GM21367 (cell line): ENCODE measurements at regions not wholly inside any gene's neighbourhood (a gene's known extent, or its start where the extent isn't known, plus 50 kb on each side); places are given as distances from the start of the nearest gene placed in this dataset.

ENCODE experiments used
- ATAC-seq: cut with Tn5 transposase; IDR thresholded peaks from one replicate; pipeline ENCODE4 v1.9.1; 2021; ENCODE audit not compliant: unreplicated experiment

DNA sequence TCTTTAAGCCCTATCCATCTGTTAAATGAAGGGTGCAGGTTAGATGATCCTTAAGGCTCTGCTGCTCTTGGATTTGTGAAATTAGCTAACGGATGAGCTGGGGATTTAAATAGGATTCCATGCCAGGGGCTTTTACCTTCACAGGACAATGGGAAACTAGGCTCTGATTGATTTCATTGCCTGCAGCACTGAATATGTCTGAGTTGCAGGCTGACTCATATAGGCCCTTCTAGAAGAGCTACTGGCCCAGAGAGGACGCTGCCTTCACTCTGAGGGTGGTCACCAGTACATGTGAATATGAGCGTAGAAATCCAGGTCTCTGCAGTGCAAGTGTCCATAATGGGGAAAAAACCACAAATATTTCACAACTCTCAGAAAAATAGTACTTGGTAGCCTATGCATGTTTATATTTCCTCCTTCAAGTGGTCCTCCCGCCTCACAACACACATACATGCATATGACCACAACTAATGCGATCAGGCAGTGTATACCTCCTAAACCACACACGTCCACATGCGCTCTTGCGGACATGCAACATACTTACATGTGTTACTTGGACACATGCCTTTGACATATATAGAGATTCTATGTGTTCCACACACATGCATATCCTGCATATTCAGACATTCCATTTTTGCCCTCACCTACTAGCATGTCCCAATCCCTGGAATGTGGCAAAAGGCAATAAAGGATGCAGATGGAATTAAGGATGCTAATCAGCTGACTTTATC is 233.8 kb upstream of the JUN start:
- ATAC-seq: no peak

- ATAC-seq: no peak
Observed at GRCh38 chr1:59018446-59018845, 234.6 kb upstream of the JUN start.

DNA sequence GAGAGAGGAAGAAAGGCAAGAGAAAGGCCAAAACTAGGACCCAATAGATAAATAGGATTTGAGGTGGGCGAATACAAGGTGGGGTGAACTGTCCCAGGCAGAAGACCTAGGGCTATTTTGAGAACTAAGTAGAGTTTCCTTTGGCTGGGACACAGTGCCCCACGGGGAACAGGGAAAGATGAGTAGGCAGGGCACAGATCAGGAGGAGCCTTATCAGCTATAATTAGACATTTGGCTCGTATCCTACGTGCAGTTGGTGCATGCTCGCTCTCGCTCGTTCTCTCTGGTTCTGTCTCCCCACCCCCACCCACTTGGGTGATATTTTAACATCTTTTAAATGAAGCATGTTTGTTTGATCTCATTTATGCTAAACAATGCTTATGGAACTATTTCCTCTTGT is 235.0 kb upstream of the JUN start:
- ATAC-seq: no peak

DNA sequence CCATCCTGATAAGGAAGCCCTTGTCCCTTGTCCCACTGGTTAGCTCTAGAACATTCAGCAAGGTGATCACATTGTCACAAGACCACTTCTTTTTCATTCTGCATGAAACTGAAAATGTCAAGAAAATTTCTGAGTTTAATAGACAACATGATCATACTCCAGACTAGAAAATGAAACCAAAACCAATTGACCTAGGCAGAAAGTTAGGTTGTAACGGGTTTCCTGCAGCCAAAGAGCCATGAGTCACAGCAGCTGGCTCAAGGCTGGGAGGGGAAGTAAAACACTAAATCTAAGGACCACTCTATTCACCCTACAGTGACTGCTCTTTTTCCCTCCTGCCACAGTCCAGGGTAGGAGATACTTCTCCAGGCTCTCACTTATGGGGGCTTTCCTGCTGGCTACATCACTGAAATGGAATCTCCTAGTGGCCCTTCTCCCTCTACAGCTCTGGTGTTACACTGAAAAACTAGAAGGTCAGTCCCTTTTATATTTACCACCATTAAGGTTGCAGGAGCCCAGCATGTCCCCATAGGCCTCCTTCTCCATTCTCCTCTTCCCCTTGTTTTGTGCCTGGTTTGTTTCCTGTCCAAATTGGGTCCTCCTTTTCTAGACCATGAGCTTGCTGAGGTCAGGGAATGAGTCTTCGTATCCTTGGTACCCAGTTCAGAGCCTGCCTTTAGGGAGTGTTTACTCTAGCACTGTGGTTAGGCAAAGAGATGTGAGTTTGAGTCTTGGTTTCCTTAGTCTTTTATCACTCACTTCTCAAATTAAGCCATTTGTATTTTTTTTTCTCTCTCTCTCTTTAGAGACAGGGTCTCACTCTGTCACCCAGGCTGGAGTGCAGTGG is 236.5 kb upstream of the JUN start:
- peak; percentile 75 for ATAC-seq

DNA sequence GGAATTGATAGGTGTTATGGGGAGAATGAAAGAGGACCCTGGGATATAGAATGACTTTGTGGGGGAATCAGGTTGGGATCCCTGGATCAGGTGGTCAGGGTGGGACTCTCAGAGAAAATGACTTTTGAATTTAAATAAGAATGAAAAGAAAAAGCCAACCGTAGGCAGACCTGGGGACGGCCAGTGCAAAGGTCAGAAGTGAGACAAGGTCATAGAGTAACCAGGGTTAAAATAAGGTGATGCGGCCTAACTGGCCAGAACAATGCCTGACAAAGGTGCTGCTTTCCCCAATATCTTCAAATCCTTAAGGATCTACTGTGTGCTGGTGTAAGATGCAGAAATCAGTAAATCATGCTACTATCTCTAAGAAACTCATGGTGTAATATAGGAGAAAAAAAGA is 238.4 kb upstream of the JUN start:
- no peak for ATAC-seq

GRCh38 chr1:59022799-59023198 is 239.0 kb upstream of the JUN start:
- no peak for ATAC-seq

DNA sequence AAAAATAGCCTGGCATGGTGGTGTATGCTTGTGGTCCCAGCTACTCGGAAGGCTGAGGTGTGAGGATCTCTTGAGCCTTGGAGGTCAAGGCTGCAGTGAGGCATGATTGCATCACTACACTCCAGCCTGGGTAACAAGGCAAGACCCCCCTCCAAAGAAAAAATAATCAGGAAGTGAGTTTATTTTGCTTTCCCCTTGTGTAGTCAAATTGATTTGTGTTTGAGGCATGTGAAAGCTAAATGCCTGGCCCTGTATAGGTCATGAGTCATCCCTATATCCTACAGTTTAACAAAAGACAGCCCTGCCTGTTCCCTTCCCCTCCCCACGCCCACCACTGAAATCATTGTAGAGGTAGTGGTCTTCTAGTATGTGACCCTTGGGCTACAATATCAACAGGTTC is 241.4 kb upstream of the JUN start:
- no peak for ATAC-seq

- peak; percentile 88 for ATAC-seq
Observed at GRCh38 chr1:59025898-59026426, 242.1 kb upstream of the JUN start.

DNA sequence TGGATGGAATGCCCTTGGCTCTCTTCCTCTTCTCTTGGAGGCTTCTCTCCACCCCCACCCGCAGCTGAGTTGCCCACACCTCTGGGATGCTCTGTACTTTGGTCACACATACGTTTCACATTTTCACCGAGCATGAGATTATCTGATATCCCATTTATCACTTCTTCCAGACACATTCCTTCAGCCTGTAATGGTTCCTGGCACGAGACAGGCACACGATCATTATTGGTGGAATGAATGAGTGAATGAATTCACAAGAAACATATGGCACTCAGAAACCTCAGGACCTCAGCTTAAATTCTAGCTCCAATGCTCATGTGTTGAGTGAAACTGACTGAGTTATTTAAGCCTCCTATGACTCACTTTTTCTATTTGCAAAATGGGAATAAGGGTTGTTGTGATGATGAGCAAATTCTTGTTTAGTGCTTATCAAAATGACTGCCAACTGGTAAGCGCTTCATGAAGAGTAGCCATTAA is 242.7 kb upstream of the JUN start:
- ATAC-seq: peak; percentile 18

DNA sequence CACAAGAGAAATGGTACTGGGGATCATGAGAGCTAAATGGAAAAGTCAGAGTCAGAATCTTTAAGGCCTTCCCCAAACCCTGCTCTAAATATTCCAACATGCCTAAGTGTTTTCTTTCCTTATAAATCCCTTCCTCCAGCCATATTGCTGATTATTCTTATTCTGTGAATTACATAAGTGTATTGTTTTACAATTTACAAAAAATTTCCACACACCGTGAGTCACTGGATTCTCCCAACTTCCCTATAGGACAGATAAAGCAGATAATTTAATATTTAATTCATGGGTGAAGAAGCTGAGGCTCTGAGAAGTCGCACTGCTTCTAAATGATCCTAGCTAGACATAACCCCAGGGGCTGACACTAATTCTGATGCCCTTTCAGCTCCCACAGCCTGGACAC is 243.3 kb upstream of the JUN start:
- no peak for ATAC-seq

- ATAC-seq: no peak
Observed at GRCh38 chr1:59028048-59028447, 244.2 kb upstream of the JUN start.

DNA sequence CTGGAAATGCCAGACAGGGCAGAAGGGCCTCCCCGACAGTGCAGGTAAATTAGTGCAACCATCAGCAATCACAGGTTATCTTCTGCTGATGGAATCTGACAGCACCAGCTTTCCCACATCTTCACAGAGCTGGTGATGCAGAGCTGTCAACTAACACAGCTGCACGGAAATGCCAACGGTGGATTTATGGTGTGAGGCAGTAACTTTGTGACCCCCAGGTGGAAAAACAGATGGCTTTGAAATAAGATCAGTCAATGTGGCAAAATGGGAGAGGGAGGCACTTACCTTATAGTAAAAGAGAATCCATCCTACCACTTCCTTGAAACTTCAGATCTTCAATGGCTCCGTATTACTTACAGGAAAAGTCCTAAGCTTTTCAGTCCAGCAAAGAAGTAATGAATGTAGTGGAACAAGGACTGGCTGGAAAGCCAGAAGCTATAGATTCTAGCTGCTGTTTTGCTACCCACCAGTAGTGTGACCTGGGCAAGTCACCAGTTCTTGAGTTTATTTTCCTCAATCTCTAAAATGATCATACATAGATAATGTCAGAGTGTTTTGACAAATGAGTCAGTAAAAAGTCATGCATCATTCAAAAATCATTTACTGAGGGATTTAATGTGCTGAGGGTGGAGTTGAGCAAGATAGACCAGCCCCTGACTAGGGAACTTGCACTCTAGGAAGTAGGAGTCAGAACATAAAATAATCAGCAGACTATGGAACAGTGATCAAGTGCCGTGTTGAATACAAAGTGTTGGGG is 245.7 kb upstream of the JUN start:
- no peak for ATAC-seq

GRCh38 chr1:59032228-59032627 is 248.4 kb upstream of the JUN start:
- ATAC-seq: no peak

- no peak for ATAC-seq
Observed at GRCh38 chr1:59033761-59034160, 249.9 kb upstream of the JUN start.

DNA sequence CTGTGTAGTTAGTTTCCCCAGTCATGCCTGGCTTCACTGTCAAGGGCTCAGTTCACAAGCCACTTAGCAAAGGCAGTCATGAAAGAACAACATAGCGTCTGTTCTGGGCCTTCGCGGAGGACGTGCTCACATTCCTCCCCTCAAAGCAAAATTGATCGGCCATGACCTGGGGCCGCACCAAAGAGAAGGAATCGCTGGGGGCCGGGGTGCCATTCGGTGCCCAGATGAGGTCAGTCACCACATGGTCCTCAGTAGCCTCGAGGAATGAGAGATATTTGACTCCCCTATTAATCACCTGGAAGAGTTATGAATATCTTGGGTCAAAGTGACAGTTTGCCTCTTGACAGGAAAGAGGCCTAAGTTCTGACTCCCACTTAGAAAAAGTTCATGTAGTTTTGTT is 251.1 kb upstream of the JUN start:
- no peak for ATAC-seq

- ATAC-seq: no peak
Observed at GRCh38 chr1:59039551-59039950, 255.7 kb upstream of the JUN start.

DNA sequence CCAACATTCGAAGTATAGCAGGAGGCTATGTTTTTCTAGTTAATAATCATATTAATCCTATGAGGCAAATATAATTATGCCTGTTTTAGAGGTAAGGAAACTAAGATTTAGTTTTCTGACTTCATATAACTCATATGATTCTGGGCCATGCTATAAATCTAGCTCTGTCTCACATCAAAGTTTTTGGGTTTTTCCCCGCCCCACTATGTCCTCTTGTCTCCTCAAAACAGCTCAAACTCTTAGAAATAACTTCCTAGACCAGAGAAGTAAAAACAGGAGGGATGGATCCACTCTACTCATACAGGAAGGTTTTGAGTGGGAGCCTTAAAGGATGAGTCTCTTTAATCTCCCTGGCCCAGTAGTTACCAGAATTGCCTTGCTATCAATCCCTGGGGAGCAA is 256.4 kb upstream of the FGGY start:
- ATAC-seq: no peak

DNA sequence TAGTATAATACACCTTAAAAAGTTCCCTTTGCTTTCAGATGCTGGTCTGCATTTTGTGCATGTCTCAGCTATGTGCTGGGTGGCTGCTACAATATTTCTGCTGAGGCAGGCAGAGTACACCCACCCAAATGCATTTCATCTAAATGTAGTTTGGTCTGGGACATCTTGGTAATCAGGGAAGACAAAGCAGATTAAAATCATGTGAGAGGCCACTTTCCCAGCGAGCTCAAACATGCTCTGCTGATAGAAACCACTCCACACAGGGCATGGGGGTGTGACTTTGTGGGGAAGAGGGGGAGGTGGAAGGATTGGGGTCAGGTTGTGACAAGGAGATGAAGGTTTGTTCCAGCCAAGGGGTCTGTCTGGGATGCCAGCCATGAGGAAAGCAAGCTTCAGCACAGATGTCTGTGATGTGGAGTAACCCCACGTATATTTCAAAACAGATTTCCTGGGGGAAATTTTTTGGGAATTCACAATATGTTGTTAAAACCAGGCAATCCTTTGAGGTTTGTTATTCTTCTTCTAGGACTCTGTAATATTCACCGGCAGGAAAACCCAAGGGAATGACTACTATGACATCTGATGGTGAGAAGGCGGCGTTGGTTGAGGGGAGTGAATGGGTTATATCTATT is 255.1 kb upstream of the FGGY start:
- ATAC-seq: no peak

DNA sequence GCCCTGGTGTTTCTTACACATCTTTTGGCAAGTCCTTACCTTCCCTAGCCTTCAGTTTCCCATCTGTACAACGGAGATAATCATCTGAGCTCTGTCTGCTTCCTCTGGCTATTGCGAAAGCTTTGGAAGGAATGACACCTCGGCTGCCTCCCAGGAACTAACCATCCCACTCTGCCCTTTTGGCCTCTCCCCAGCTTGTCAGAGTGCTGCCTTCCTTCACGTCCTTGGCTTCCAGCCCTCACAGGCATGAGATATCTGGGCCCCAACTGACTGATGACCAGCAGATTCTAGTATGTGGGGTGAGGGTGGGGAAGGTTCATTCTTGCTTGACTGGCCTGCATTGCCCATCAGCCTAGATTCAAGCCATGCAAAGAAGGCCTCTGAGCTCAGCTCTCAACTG is 253.1 kb upstream of the FGGY start:
- ATAC-seq: no peak

GRCh38 chr1:59044535-59045121 is 252.3 kb upstream of the FGGY start:
- ATAC-seq: no peak

DNA sequence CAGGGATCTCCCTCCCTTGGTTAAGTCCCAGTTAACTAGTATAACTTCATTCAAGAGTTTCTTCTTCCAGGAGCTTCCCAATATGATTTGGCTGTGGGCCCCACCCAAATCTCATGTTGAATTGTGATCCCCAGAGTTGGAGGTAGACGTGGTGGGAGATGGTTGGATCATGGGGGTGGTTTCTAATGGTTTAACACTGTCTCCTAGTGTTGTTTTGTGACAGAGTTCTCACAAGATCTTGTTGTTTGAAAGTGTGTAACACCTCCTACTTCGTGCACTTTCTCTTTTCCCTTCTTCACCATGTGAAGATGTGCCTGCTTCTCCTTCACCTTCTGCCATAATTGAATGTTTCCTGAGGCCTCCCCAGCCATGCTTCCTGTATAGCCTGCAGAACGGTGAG is 251.8 kb upstream of the FGGY start:
- no peak for ATAC-seq
